ENCODE measurements at regions not wholly inside any gene's neighbourhood (a gene's known extent, or its start where the extent isn't known, plus 50 kb on each side); places are given as distances from the start of the nearest gene placed in this dataset.

GRCh38 chr4:107213880-107214279, 177.8 kb upstream of the DKK2 start:
- no TSS peak for BruUV-seq (replicated peaks)
- no peaks in the 10 kb centered on the region for H3K79me2 ChIP-seq (ENCODE audit: control insufficient read depth, insufficient read depth, low read length)
- dilution Hi-C loops (cut with MboI; ENCODE audit: extremely low pct_ligation_motif_present, low sequenced_read_pairs): no loop called here
- H3K36me3 ChIP-seq (ENCODE audit: control insufficient read depth in 2 of 2, extremely low read depth in 1 of 2, insufficient read depth in 2 of 2, low read length in 2 of 2): no peaks in the 10 kb centered on the region
- ChIA-PET POLR2A (no interaction called here), CTCF (no interaction called here)
- peaks cover 0 to 2% of the 10 kb centered on the region in 2 experiments for H3K27me3 ChIP-seq (ENCODE audit: control insufficient read depth in 2 of 2, insufficient read depth in 2 of 2, low read length in 2 of 2)
- no peaks in the 10 kb centered on the region for H3K9me1 ChIP-seq (replicated peaks; ENCODE audit: control insufficient read depth, extremely low read depth, insufficient read depth, low read length)
- no peak overlapping the region for H2AFZ ChIP-seq (ENCODE audit: low read depth, low read length)
- intact Hi-C loops (cut with micrococcal nuclease): no loop called here
- no peak for DNase-seq (ENCODE audit: low read depth, low spot score)
- FAIRE-seq: no peak
- no peak overlapping the region for H3K9ac ChIP-seq (replicated peaks; ENCODE audit: extremely low read depth, insufficient read depth, low read length)
- no peaks in the 10 kb centered on the region for H3K9me3 ChIP-seq (replicated peaks; ENCODE audit: control insufficient read depth, insufficient read depth, low read length)
- no peak overlapping the region for H3K4me2 ChIP-seq (ENCODE audit: insufficient read depth, low read length)
- no peaks in the 10 kb centered on the region for H4K20me1 ChIP-seq (replicated peaks; ENCODE audit: control insufficient read depth, extremely low read depth, insufficient read depth, low read length)
- TF ChIP-seq CTCF (IDR thresholded peaks at IDR 0.05; ENCODE audit: extremely low read depth in 1 of 2, insufficient read depth in 1 of 2, low read depth in 1 of 2, low read length in 2 of 2) (no peak), MAX (IDR thresholded peaks at IDR 0.05; ENCODE audit: insufficient read depth, insufficient read length) (no peak), FOS (IDR thresholded peaks at IDR 0.05; ENCODE audit: borderline replicate concordance, insufficient read depth, low read length) (no peak), GATA2 (IDR thresholded peaks at IDR 0.05; ENCODE audit: insufficient read depth, insufficient read length, low read depth, low read length) (no peak), POLR2AphosphoS5 (IDR thresholded peaks at IDR 0.05; ENCODE audit: insufficient read depth, low read depth, low read length) (no peak), EZH2 (IDR thresholded peaks at IDR 0.05; ENCODE audit: borderline replicate concordance, low read depth, low read length, severe bottlenecking) (no peak), JUN (IDR thresholded peaks at IDR 0.05; ENCODE audit: borderline replicate concordance, insufficient read depth, insufficient read length, low read depth) (no peak), POLR2A (IDR thresholded peaks at IDR 0.05; ENCODE audit: low read depth, low read length) (no peak), MYC (IDR thresholded peaks at IDR 0.05; ENCODE audit: low read depth, low read length) (no peak)
- no peak overlapping the region for H3K4me3 ChIP-seq (replicated peaks in 1 of 3; ENCODE audit: insufficient read depth in 1 of 3, low read depth in 1 of 3, low read length in 3 of 3)
- no peaks in the 10 kb centered on the region for H3K4me1 ChIP-seq (ENCODE audit: control insufficient read depth, extremely low read depth, insufficient read depth, low read length)
- H3K27ac ChIP-seq (ENCODE audit: insufficient read depth, low read depth, low read length): no peak overlapping the region
